ENCODE measurements at regions not wholly inside any gene's neighbourhood (a gene's known extent, or its start where the extent isn't known, plus 50 kb on each side); places are given as distances from the start of the nearest gene placed in this dataset.

GRCh38 chr10:117078168-117078837 is 59.8 kb downstream of the VAX1 start:
- TF ChIP-seq ZFX (IDR thresholded peaks at IDR 0.05), result no peak
- TF ChIP-seq, protein P1, sequence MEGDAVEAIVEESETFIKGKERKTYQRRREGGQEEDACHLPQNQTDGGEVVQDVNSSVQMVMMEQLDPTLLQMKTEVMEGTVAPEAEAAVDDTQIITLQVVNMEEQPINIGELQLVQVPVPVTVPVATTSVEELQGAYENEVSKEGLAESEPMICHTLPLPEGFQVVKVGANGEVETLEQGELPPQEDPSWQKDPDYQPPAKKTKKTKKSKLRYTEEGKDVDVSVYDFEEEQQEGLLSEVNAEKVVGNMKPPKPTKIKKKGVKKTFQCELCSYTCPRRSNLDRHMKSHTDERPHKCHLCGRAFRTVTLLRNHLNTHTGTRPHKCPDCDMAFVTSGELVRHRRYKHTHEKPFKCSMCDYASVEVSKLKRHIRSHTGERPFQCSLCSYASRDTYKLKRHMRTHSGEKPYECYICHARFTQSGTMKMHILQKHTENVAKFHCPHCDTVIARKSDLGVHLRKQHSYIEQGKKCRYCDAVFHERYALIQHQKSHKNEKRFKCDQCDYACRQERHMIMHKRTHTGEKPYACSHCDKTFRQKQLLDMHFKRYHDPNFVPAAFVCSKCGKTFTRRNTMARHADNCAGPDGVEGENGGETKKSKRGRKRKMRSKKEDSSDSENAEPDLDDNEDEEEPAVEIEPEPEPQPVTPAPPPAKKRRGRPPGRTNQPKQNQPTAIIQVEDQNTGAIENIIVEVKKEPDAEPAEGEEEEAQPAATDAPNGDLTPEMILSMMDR (conservative IDR thresholded peaks at IDR 0.05), result 0 out of 2 replicates have a peak, but pooled peaks have one; percentile 6
- no peak overlapping the region for H3K27ac ChIP-seq

GRCh38 chr10:117075064-117075463 is 63.0 kb downstream of the VAX1 start:
- TF ChIP-seq, protein P1 (conservative IDR thresholded peaks at IDR 0.05), result no peak
- TF ChIP-seq ZFX (IDR thresholded peaks at IDR 0.05), result no peak
- H3K27ac ChIP-seq, result no peak overlapping the region

DNA sequence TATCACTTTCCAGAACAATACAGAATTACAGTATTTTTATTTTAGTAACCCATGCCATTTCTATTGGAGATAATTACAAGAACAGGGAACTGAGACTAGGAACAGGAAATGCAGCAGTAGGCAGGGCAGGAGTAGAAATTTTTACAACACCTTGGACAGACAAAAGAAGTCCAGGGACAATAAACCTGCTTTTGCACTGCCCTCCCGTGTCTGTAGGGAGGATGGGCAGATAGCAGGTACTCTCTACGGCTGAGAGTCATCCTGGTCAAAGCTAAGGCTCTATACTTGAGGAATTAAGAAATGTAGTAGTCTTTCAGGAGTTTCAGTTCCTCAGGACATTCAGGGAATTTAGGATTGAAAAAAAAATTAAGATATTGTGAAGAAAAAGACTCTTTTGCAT is 63.4 kb downstream of the VAX1 start:
- no peak for TF ChIP-seq ZFX (IDR thresholded peaks at IDR 0.05)
- TF ChIP-seq, protein P1 (conservative IDR thresholded peaks at IDR 0.05), result peak; percentile 41

DNA sequence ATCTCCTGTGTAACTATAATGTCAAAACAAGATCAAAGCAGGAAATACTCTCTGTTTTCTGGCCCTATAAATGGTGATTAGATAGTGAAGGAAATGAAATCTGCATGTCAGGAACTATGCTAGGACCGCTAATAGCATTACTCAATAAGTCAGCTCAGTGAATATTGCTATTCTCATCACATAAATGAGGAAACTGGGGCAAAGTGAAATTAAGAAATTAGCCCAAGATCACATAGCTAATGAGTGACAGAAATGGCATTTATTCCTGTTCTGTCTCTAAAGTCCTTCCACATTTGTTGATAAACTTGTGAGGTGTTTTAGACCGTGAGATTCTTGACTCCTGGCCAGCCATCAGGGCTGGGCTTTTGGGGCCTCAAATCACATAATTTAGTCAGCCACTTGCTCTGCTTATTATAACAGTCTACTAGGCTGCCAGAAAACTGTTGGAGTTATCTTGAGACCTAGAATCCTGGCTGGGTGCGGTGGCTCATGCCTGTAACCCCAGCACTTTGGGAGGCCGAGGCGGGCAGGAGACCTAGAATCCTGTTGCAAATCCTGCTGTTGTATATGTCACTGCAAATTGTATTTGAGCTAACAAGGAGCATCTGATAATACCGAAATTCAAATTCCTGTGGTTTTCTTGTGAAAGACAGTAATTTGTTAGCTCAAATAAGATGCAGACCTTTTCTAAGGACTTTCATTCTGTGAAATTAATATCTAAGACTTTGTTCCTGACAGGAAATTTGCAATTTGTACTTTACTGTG is 66.5 kb upstream of the SHTN1 start:
- TF ChIP-seq, protein P1 (conservative IDR thresholded peaks at IDR 0.05), result no peak
- TF ChIP-seq ZFX (IDR thresholded peaks at IDR 0.05), result no peak
- H3K27ac ChIP-seq, result no peak overlapping the region

More for the DNA sequence above, 63.4 kb downstream of the VAX1 start:
- H3K27ac ChIP-seq, result no peak overlapping the region
